H9 (cell line): ENCODE measurements at regions not wholly inside any gene's neighbourhood (a gene's known extent, or its start where the extent isn't known, plus 50 kb on each side); places are given as distances from the start of the nearest gene placed in this dataset.

Experiments
- DNase-seq: peaks from one replicate; pipeline ENCODE4 v3.0.0-alpha.2; 2017
- H2AFZ ChIP-seq: one replicate; pipeline ENCODE4 v1.6.1; 2013; ENCODE audit warnings: mild to moderate bottlenecking, low read length, control low read depth, moderate library complexity
- H2AK5ac ChIP-seq: 2 replicates; pipeline ENCODE4 v1.6.1; 2013; ENCODE audit warnings: low read length, control low read depth, mixed read lengths; ENCODE audit not compliant: insufficient read length
- H2BK120ac ChIP-seq: one replicate; pipeline ENCODE4 v1.6.1; 2013; ENCODE audit warnings: low read depth, mild to moderate bottlenecking, low read length, control low read depth, inconsistent platforms; ENCODE audit not compliant: poor library complexity, severe bottlenecking
- H2BK12ac ChIP-seq: 2 replicates; pipeline ENCODE4 v1.6.1; 2013; ENCODE audit warnings: low read length, control low read depth, mixed read lengths, low read depth; ENCODE audit not compliant: insufficient read length
- H2BK15ac ChIP-seq: 2 replicates; pipeline ENCODE4 v1.6.1; 2013; ENCODE audit warnings: low read depth, low read length, control low read depth
- H2BK20ac ChIP-seq: one replicate; pipeline ENCODE4 v1.6.1; 2013; ENCODE audit warnings: low read depth, mild to moderate bottlenecking, low read length, control low read depth, inconsistent platforms; ENCODE audit not compliant: poor library complexity, severe bottlenecking
- H2BK5ac ChIP-seq: 2 replicates; pipeline ENCODE4 v1.6.1; 2013; ENCODE audit warnings: low read length, control low read depth, mixed read lengths; ENCODE audit not compliant: insufficient read length
- H3K14ac ChIP-seq: 2 replicates; pipeline ENCODE4 v1.6.1; 2013; ENCODE audit warnings: low read length, control low read depth; ENCODE audit not compliant: insufficient read depth
- H3K18ac ChIP-seq: 2 replicates; pipeline ENCODE4 v1.6.1; 2013; ENCODE audit warnings: low read depth, mild to moderate bottlenecking, mixed read lengths, low read length, control low read depth; ENCODE audit not compliant: insufficient read length
- H3K23ac ChIP-seq: 2 replicates; pipeline ENCODE4 v1.6.1; 2013; ENCODE audit warnings: low read length, control low read depth, mixed read lengths, low read depth; ENCODE audit not compliant: insufficient read length
- H3K23me2 ChIP-seq: 2 replicates; pipeline ENCODE4 v1.6.1; 2013; ENCODE audit warnings: low read depth, mild to moderate bottlenecking, mixed read lengths, low read length, control low read depth; ENCODE audit not compliant: insufficient read length, poor library complexity, severe bottlenecking
- H3K27ac ChIP-seq: 2 replicates; pipeline ENCODE4 v1.5.1; 2013; ENCODE audit warnings: low read length, control low read depth, mixed read lengths, low read depth; ENCODE audit not compliant: insufficient read length
- H3K27me3 ChIP-seq: 2 replicates; pipeline ENCODE4 v1.6.1; 2013; ENCODE audit warnings: low read length, control low read depth, inconsistent platforms; ENCODE audit not compliant: insufficient read depth
- H3K4ac ChIP-seq: 2 replicates; pipeline ENCODE4 v1.6.1; 2013; ENCODE audit warnings: low read depth, mild to moderate bottlenecking, control low read depth, inconsistent platforms, low read length, moderate library complexity
- H3K4me1 ChIP-seq: 2 replicates; pipeline ENCODE4 v1.6.1; 2013; ENCODE audit warnings: low read length, control low read depth, inconsistent platforms; ENCODE audit not compliant: insufficient read depth
- H3K4me2 ChIP-seq: 2 replicates; pipeline ENCODE4 v1.6.1; 2013; ENCODE audit warnings: low read length, control low read depth, mixed read lengths; ENCODE audit not compliant: insufficient read length, insufficient read depth
- H3K56ac ChIP-seq: 2 replicates; pipeline ENCODE4 v1.6.1; 2013; ENCODE audit warnings: low read depth, mild to moderate bottlenecking, mixed read lengths, low read length, control low read depth; ENCODE audit not compliant: insufficient read length
- H3K79me1 ChIP-seq: 2 replicates; pipeline ENCODE4 v1.6.1; 2013; ENCODE audit warnings: low read depth, mild to moderate bottlenecking, moderate library complexity, low read length, control low read depth, inconsistent platforms; ENCODE audit not compliant: insufficient read depth, poor library complexity, severe bottlenecking
- H3K79me2 ChIP-seq: 2 replicates; pipeline ENCODE4 v1.6.1; 2013; ENCODE audit warnings: low read length, control low read depth, inconsistent platforms; ENCODE audit not compliant: insufficient read depth
- H3K9ac ChIP-seq: 2 replicates; pipeline ENCODE4 v1.6.1; 2013; ENCODE audit warnings: low read length, control low read depth, mixed read lengths; ENCODE audit not compliant: insufficient read length; ENCODE audit errors: extremely low read depth
- H3K9me3 ChIP-seq: one replicate; pipeline ENCODE4 v1.6.1; 2013; ENCODE audit warnings: low read depth, low read length, inconsistent platforms; ENCODE audit not compliant: control insufficient read depth
- H3T11ph ChIP-seq: one replicate; pipeline ENCODE4 v1.6.1; 2013; ENCODE audit warnings: mild to moderate bottlenecking, low read length, control low read depth, inconsistent platforms
- H4K20me1 ChIP-seq: one replicate; pipeline ENCODE4 v1.6.1; 2013; ENCODE audit not compliant: control insufficient read depth, insufficient read length, insufficient read depth
- H4K5ac ChIP-seq: 2 replicates; pipeline ENCODE4 v1.6.1; 2013; ENCODE audit warnings: low read depth, mild to moderate bottlenecking, mixed read lengths, low read length, control low read depth; ENCODE audit not compliant: insufficient read length
- H4K8ac ChIP-seq: replicated peaks from 2 replicates; pipeline ENCODE4 v1.6.1; 2013; ENCODE audit warnings: low read length, control low read depth, mixed read lengths, low read depth; ENCODE audit not compliant: insufficient read length
- H4K91ac ChIP-seq: 2 replicates; pipeline ENCODE4 v1.6.1; 2013; ENCODE audit warnings: low read depth, mild to moderate bottlenecking, moderate library complexity, mixed read lengths, low read length, control low read depth; ENCODE audit not compliant: insufficient read length
- H3K27ac Mint-ChIP-seq, 3 experiments: 2 replicates in 2 of 3; 3 replicates in 1 of 3; pipeline ENCODE4 v1.8.0; 2020 to 2021; ENCODE audit warnings: mixed read lengths in 3 of 3, mild to moderate bottlenecking in 1 of 3, moderate library complexity in 1 of 3
- H3K27me3 Mint-ChIP-seq: 2 replicates; pipeline ENCODE4 v1.8.0; 2021; ENCODE audit warnings: low read depth, mild to moderate bottlenecking, moderate library complexity, mixed read lengths
- H3K36me3 Mint-ChIP-seq, 3 experiments: 2 replicates in 2 of 3; 3 replicates in 1 of 3; pipeline ENCODE4 v1.8.0; 2020 to 2021; ENCODE audit warnings: low read depth in 3 of 3, mixed read lengths in 3 of 3; ENCODE audit not compliant: insufficient read depth in 1 of 3
- H3K4me1 Mint-ChIP-seq, 2 experiments: 2 replicates each; pipeline ENCODE4 v1.8.0; 2020; ENCODE audit warnings: mixed read lengths in 2 of 2
- H3K4me3 Mint-ChIP-seq, 2 experiments: 2 replicates in 1 of 2; 3 replicates in 1 of 2; pipeline ENCODE4 v1.8.0; 2020 to 2021; ENCODE audit warnings: mild to moderate bottlenecking in 2 of 2, mixed read lengths in 2 of 2, moderate library complexity in 1 of 2
- H3K9me3 Mint-ChIP-seq, 2 experiments: 2 replicates in 1 of 2; 3 replicates in 1 of 2; pipeline ENCODE4 v1.8.0; 2020; ENCODE audit warnings: mild to moderate bottlenecking in 2 of 2, mixed read lengths in 2 of 2, moderate library complexity in 1 of 2
- CTCF ChIP-seq: fragments of 200-600 bp; sonication (generic); conservative IDR thresholded peaks from 3 replicates; pipeline ENCODE4 v1.8.0; 2021; ENCODE audit warnings: antibody characterized with exemption, mild to moderate bottlenecking
- WGBS: extraction: QIAGEN DNeasy Blood & Tissue Kit; methylation state at CpG from one replicate; pipeline ENCODE4 v1.1.7; 2013; ENCODE audit warnings: missing lambda C conversion rate, low lambda C conversion rate, mixed read lengths; ENCODE audit not compliant: insufficient read length; ENCODE audit errors: extremely low coverage; 5-methylcytosine and 5-hydroxymethylcytosine counted together

GRCh38 chr5:112594095-112594850 lies 143.4 kb upstream of the APC start:
- Histone ChIP-seq H3K4ac (no peak overlapping the region), H2BK20ac (no peak overlapping the region), H3K9me3 (no peaks in the 10 kb centered on the region), H3K79me1 (no peaks in the 10 kb centered on the region), H3K23me2 (no peaks in the 10 kb centered on the region), H3K4me1 (no peaks in the 10 kb centered on the region), H2BK12ac (no peak overlapping the region), H3K4me2 (no peak overlapping the region), H3K9ac (no peak overlapping the region), H4K20me1 (no peaks in the 10 kb centered on the region), H2AK5ac (no peak overlapping the region), H2BK15ac (no peak overlapping the region), H2BK120ac (no peak overlapping the region), H3K27ac (no peak overlapping the region), H4K91ac (no peak overlapping the region), H3K18ac (no peak overlapping the region), H4K5ac (no peak overlapping the region), H3T11ph (no peak overlapping the region), H3K27me3 (no peaks in the 10 kb centered on the region), H3K23ac (no peak overlapping the region), H2BK5ac (no peak overlapping the region), H3K79me2 (no peaks in the 10 kb centered on the region), H4K8ac (no peak overlapping the region), H2AFZ (no peak overlapping the region), H3K56ac (no peak overlapping the region), H3K14ac (no peak overlapping the region)
- TF ChIP-seq CTCF, result no peak
- DNase-seq, result no peak
- Mint-ChIP-seq H3K27me3 (no peaks in the 10 kb centered on the region), H3K9me3 (peaks cover 0 to 2% of the 10 kb centered on the region in 2 experiments; a peak in 2 of 5 replicates), H3K27ac (peak overlapping the region in 1 of 3 experiments; percentile 10; a peak in 1 of 7 replicates), H3K4me1 (no peaks in the 10 kb centered on the region), H3K36me3 (no peaks in the 10 kb centered on the region), H3K4me3 (no peak overlapping the region)
- no CpG with 5 or more reads among the region's 6 CpGs for WGBS
